ENCODE measurements at regions not wholly inside any gene's neighbourhood (a gene's known extent, or its start where the extent isn't known, plus 50 kb on each side); places are given as distances from the start of the nearest gene placed in this dataset.
"Not testable (repeated sequence)": the region's sequence is repeated elsewhere in the genome, so short reads cannot be mapped to it uniquely, and the experiment has no call there.

DNA sequence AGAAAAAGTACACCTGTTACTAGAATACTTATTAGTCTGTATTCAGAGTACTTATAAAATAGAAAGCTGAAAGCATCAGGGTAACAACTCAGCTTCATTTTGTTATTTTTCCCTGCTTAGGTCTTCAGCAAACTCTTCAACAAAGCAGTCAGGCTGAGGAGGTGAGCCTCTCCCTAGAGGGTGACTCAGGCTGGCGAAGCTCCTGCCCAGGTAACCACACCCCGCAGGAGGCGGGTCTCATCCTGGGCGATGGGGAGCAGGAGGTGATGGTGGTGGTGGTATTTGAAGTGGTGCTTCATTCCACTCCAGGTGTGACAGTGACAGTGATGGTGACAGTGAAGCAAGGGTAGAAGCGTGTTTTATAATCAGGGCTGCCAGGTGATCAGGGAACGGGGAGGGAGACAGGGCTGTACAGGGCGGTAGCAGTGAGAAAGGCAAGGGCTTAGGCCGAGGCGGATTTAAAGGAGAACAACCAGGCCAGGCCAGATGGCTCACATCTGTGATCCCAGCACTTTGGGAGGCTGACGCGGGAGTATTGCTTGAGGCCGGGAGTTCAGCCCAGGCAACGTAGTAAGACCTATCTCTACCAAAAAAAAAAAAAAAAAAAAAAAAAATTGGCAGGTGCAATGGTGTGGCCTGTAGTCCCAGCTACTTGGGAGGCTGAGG, 127.1 kb downstream of the SOCS6 start:
- ATAC-seq (no peak), DNase-seq (no peak)
- H3K4me3 Mint-ChIP-seq, result no peak overlapping the region
- H3K36me3 Mint-ChIP-seq (ENCODE audit: low read depth), result no peaks in the 10 kb centered on the region
- CTCF ChIA-PET, result no interaction called here
- no peaks in the 10 kb centered on the region for H3K27me3 Mint-ChIP-seq (ENCODE audit: low read depth)
- H3K27ac Mint-ChIP-seq, result no peak overlapping the region
- H3K9me3 Mint-ChIP-seq (ENCODE audit: insufficient read depth), result no peaks in the 10 kb centered on the region
- H3K4me1 Mint-ChIP-seq (ENCODE audit: low read depth), result no peaks in the 10 kb centered on the region
- POLR2A ChIA-PET, result no interaction called here

DNA sequence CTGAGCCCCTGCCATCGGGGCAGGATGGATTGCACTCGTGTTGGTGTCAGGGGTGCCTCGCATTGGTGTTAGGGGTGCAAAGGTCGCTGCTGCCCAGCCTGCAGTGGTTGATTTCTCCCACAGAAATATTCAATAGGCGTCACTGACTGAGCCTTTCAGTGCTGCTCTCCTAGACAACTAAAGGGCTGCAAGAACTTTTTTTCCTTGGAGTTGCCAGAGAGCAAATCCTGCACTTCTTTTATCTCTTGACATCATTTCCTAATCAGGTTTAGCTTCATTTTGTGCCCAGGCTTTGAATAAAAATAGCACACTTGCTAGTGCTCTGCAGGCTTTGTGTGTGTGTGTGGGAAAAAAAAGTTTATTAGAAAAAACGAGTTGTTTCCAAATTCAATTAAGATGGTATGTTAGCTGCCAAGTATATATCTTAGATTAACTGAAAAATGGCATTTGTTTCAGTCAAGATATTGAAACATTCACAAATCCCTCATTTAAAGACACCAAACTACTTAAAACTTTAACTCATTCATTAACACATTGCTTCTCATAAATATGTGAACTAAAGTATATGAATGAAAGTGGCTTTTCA, 125.6 kb downstream of the SOCS6 start:
- POLR2A ChIA-PET, result no interaction called here
- Mint-ChIP-seq H3K27me3 (ENCODE audit: low read depth) (no peaks in the 10 kb centered on the region), H3K9me3 (ENCODE audit: insufficient read depth) (no peaks in the 10 kb centered on the region), H3K36me3 (ENCODE audit: low read depth) (no peaks in the 10 kb centered on the region), H3K4me3 (no peak overlapping the region), H3K27ac (no peak overlapping the region), H3K4me1 (ENCODE audit: low read depth) (no peaks in the 10 kb centered on the region)
- CTCF ChIA-PET, result no interaction called here
- no peak for DNase-seq
- ATAC-seq, result no peak

GRCh38 chr18:70413455-70413854, 124.6 kb downstream of the SOCS6 start:
- Mint-ChIP-seq H3K36me3 (ENCODE audit: low read depth) (no peaks in the 10 kb centered on the region), H3K27me3 (ENCODE audit: low read depth) (no peaks in the 10 kb centered on the region), H3K4me1 (ENCODE audit: low read depth) (no peaks in the 10 kb centered on the region), H3K27ac (no peak overlapping the region), H3K4me3 (no peak overlapping the region), H3K9me3 (ENCODE audit: insufficient read depth) (no peaks in the 10 kb centered on the region)
- ATAC-seq (no peak), DNase-seq (no peak)
- ChIA-PET POLR2A (no interaction called here), CTCF (interaction anchor here (0.6 kb wide), 1 partner anchor 21 kb away, joined by 3 read pairs; no protein-coding TSS in a partner anchor)

- CTCF ChIA-PET, result no interaction called here
- H3K4me3 Mint-ChIP-seq, result no peak overlapping the region
- no peak for ATAC-seq
These were observed 123.1 kb downstream of the SOCS6 start for GRCh38 chr18:70411876-70412435.

GRCh38 chr18:70411307-70411706, 122.5 kb downstream of the SOCS6 start:
- no peak for ATAC-seq
- Mint-ChIP-seq H3K9me3 (ENCODE audit: insufficient read depth) (no peaks in the 10 kb centered on the region), H3K27me3 (ENCODE audit: low read depth) (no peaks in the 10 kb centered on the region), H3K4me1 (ENCODE audit: low read depth) (no peaks in the 10 kb centered on the region), H3K36me3 (ENCODE audit: low read depth) (no peaks in the 10 kb centered on the region), H3K27ac (no peak overlapping the region), H3K4me3 (no peak overlapping the region)
- CTCF ChIA-PET, result no interaction called here
- POLR2A ChIA-PET, result no interaction called here
- no peak for DNase-seq

More at GRCh38 chr18:70411876-70412435, 123.1 kb downstream of the SOCS6 start:
- H3K27me3 Mint-ChIP-seq (ENCODE audit: low read depth), result no peaks in the 10 kb centered on the region
- H3K27ac Mint-ChIP-seq, result no peak overlapping the region
- POLR2A ChIA-PET, result no interaction called here
- H3K4me1 Mint-ChIP-seq (ENCODE audit: low read depth), result no peaks in the 10 kb centered on the region
- H3K36me3 Mint-ChIP-seq (ENCODE audit: low read depth), result no peaks in the 10 kb centered on the region
- DNase-seq, result no peak
- H3K9me3 Mint-ChIP-seq (ENCODE audit: insufficient read depth), result no peaks in the 10 kb centered on the region

DNA sequence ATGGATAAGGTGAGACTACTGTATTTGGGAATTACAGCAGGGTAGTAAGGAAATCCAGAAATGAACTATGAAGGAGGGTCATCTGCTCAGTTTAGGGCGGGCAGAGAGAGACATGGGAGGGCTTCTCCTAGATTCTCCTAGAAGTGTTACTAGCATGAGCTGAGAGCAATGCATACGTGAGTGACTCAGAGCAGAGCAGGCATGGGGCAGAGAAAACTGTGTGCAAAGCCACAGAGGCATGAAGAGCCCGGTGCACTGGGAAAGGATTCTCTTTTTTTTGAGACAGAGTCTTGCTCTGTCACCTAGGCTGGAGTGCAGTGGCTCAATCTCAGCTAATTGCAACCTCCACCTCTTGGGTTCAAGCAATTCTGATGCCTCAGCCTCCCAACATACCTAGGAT, 116.2 kb downstream of the SOCS6 start:
- DNase-seq (no peak), ATAC-seq (no peak)
- Mint-ChIP-seq H3K4me3 (no peak overlapping the region), H3K4me1 (ENCODE audit: low read depth) (no peaks in the 10 kb centered on the region), H3K36me3 (ENCODE audit: low read depth) (no peaks in the 10 kb centered on the region), H3K9me3 (ENCODE audit: insufficient read depth) (no peaks in the 10 kb centered on the region), H3K27me3 (ENCODE audit: low read depth) (no peaks in the 10 kb centered on the region), H3K27ac (no peak overlapping the region)
- POLR2A ChIA-PET, result no interaction called here
- CTCF ChIA-PET, result no interaction called here

GRCh38 chr18:70400476-70400875, 111.6 kb downstream of the SOCS6 start:
- ChIA-PET CTCF (interaction anchor here (0.9 kb wide), 1 partner anchor 28 kb away, joined by 3 read pairs; no protein-coding TSS in a partner anchor), POLR2A (no interaction called here)
- DNase-seq, result no peak
- Mint-ChIP-seq H3K4me3 (no peak overlapping the region), H3K27me3 (ENCODE audit: low read depth) (no peaks in the 10 kb centered on the region), H3K4me1 (ENCODE audit: low read depth) (no peaks in the 10 kb centered on the region), H3K36me3 (ENCODE audit: low read depth) (no peaks in the 10 kb centered on the region), H3K9me3 (ENCODE audit: insufficient read depth) (no peaks in the 10 kb centered on the region), H3K27ac (no peak overlapping the region)
- no peak for ATAC-seq

DNA sequence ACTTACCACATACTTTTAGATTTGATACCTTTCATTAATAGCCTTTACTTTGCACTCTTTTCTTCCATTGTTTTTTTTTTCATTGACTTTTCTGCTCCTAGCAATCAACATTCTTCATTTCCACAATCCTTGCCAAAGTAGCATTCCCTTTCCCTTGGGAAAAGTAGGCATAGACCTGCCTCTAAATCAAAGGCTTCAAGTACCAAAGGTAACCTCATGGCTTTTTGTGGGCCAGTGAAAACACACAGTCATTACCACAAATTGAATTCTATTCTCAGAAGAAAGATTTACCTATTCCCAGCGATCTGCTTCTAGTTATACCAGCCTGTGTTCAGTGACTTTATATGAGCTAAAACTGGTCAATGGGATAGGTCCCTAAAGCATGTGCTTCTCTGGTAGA, 109.2 kb downstream of the SOCS6 start:
- Mint-ChIP-seq H3K9me3 (ENCODE audit: insufficient read depth) (no peaks in the 10 kb centered on the region), H3K36me3 (ENCODE audit: low read depth) (no peaks in the 10 kb centered on the region), H3K4me1 (ENCODE audit: low read depth) (no peaks in the 10 kb centered on the region), H3K27ac (no peak overlapping the region), H3K27me3 (ENCODE audit: low read depth) (no peaks in the 10 kb centered on the region), H3K4me3 (no peak overlapping the region)
- POLR2A ChIA-PET, result no interaction called here
- DNase-seq, result no peak
- ATAC-seq, result no peak
- CTCF ChIA-PET, result no interaction called here

DNA sequence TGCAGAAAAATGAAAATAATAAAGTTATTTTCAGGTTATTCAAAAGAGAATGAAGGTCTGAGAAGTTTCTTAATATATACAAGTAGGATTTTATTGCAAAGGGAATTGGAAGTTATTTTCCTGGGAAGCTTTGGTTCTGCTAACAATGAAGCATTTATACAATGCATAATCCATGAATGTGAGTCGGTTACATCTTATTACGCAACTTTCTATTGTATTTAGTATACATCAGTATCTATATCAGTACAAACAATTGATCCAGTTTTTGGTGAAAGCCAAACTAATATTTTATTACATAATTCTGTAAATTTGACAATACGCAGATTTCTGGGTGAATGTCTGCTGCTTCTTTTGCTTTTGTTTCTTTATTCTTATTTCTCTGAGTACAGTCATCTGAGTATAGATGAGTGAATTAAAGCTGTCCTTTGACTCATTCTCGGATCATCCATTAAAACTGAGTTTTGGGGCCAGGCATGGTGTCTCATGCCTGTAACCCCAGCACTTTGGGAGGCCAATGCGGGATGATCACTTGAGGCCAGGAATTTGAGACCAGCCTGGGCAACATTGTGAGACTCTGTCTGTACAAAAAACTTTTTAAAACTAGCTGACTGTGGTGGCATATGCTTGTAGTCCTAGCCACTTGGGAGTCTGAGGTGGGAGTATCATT, 108.5 kb downstream of the SOCS6 start:
- ChIA-PET CTCF (no interaction called here), POLR2A (no interaction called here)
- Mint-ChIP-seq H3K4me3 (no peak overlapping the region), H3K9me3 (ENCODE audit: insufficient read depth) (no peaks in the 10 kb centered on the region), H3K4me1 (ENCODE audit: low read depth) (no peaks in the 10 kb centered on the region), H3K27me3 (ENCODE audit: low read depth) (no peaks in the 10 kb centered on the region), H3K27ac (no peak overlapping the region), H3K36me3 (ENCODE audit: low read depth) (no peaks in the 10 kb centered on the region)
- DNase-seq, result no peak
- no peak for ATAC-seq

DNA sequence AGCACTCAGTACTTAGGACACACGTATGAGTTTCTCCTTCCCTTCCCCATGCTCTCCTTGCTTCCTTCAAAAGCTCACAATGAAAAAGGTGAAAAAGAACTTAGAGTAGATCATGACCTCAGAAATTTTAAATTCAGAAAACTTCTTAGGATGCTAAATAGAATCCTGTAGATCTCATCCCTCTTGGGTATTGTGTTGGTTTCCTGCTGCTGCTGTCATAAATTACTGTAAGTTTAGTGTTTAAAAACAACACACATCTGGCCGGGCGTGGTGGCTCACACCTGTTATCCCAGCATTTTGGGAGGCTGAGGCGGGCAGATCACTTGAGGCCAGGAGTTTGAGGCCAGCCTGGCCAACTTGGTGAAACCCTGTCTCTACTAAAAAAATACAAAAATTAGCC, 106.9 kb downstream of the SOCS6 start:
- H3K27me3 Mint-ChIP-seq (ENCODE audit: low read depth); CTCF ChIA-PET; H3K27ac Mint-ChIP-seq; H3K9me3 Mint-ChIP-seq (ENCODE audit: insufficient read depth); POLR2A ChIA-PET; ATAC-seq; H3K36me3 Mint-ChIP-seq (ENCODE audit: low read depth); H3K4me3 Mint-ChIP-seq; DNase-seq; H3K4me1 Mint-ChIP-seq (ENCODE audit: low read depth): not testable (repeated sequence)

- Mint-ChIP-seq H3K4me3 (no peak overlapping the region), H3K9me3 (ENCODE audit: insufficient read depth) (no peaks in the 10 kb centered on the region), H3K27me3 (ENCODE audit: low read depth) (no peaks in the 10 kb centered on the region), H3K4me1 (ENCODE audit: low read depth) (no peaks in the 10 kb centered on the region), H3K27ac (no peak overlapping the region), H3K36me3 (ENCODE audit: low read depth) (no peaks in the 10 kb centered on the region)
- ChIA-PET POLR2A (no interaction called here), CTCF (no interaction called here)
- ATAC-seq (no peak), DNase-seq (no peak)
These were observed 105.8 kb downstream of the SOCS6 start for GRCh38 chr18:70394672-70395071.

DNA sequence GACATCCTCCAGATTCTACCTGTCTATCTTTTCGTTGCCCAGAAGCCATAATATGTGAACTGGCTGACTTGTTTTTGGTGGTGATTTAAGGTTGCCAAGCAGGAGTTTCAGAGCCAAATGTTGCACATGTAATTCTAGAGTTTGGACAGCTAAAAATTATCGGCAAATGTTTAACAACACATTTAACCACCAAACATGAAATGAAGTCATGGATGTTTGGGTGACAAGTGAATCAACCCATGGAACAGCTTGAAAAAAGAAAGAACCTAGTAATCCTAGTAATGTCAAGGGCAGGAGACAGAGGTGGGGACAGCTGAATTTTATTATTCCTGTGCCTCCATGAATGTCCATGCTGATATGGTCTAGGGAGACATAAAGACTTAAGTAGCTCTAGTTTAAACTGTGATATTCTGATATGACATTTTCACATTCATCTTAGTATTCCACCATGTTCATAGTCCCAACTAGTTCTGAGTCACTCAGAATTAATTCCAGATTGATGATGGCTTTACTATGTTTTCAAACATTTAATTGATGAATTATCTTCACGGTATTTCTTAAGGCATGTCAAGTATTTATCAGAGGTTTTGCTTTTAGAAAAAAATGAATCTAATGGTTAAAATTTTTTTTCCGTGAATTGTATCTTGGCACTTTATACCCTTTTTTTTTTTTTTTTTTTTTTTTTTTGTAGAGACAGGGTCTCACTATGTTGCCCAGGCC, 101.7 kb downstream of the SOCS6 start:
- no peaks in the 10 kb centered on the region for H3K27me3 Mint-ChIP-seq (ENCODE audit: low read depth)
- no peaks in the 10 kb centered on the region for H3K9me3 Mint-ChIP-seq (ENCODE audit: insufficient read depth)
- ATAC-seq (no peak), DNase-seq (no peak)
- no peak overlapping the region for H3K4me3 Mint-ChIP-seq
- no peak overlapping the region for H3K27ac Mint-ChIP-seq
- CTCF ChIA-PET, result no interaction called here
- POLR2A ChIA-PET, result no interaction called here
- H3K36me3 Mint-ChIP-seq (ENCODE audit: low read depth), result no peaks in the 10 kb centered on the region
- no peaks in the 10 kb centered on the region for H3K4me1 Mint-ChIP-seq (ENCODE audit: low read depth)

Measured in activated CD8-positive, alpha-beta T cell treated with anti-CD3 and anti-CD28 coated beads, Interleukin-2, amount 10 ng/mL, durations not matched to agents 7 days and 5 days (primary cell).